GM20000 (cell line): ENCODE measurements at regions not wholly inside any gene's neighbourhood (a gene's known extent, or its start where the extent isn't known, plus 50 kb on each side); places are given as distances from the start of the nearest gene placed in this dataset.
"Not testable (repeated sequence)": the region's sequence is repeated elsewhere in the genome, so short reads cannot be mapped to it uniquely, and the experiment has no call there.

Experiments used
- DNase-seq: peaks from one replicate; pipeline ENCODE4 v3.0.0; 2012; ENCODE audit warnings: low spot score
- CTCF ChIP-seq: IDR thresholded peaks from 2 replicates; pipeline ENCODE4 v1.5.1; 2012; ENCODE audit warnings: mild to moderate bottlenecking, control low read depth; ENCODE audit errors: extremely low read depth, missing control alignments

DNA sequence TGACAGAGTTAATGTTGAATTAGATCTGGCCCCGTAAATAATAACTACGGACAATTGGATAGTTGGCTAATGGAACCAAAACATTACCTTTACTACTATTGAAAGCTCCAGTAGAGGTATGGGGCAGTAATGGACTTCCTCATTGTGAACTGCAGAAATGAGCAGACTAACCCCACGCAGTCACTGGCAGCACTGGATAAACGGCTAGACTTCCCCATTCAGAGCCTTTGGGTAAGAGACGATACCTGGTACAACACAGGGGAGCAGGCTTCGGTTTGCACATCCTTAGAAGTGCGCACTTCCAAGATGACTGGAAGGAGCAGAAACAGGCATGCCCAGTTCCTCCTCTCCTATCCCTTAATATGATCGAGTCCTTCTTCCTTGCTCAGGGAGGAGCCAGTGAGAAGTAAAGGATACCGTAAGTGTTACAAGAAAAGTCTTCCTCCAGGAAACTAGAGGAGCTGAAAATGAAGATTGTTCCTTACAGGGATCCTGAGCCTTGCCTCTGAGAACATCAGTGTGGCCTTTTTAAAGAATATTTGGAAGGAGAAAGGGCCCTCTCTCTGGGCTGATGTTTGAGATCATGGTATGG is 100.5 kb upstream of the NECTIN3 start:
- no peak for DNase-seq
- TF ChIP-seq CTCF, result no peak

- TF ChIP-seq CTCF, result no peak
- no peak for DNase-seq
These were observed 98.2 kb upstream of the NECTIN3 start for GRCh38 chr3:110973263-110973895.

GRCh38 chr3:110974902-110975301 is 96.7 kb upstream of the NECTIN3 start:
- DNase-seq, result no peak
- TF ChIP-seq CTCF, result no peak

DNA sequence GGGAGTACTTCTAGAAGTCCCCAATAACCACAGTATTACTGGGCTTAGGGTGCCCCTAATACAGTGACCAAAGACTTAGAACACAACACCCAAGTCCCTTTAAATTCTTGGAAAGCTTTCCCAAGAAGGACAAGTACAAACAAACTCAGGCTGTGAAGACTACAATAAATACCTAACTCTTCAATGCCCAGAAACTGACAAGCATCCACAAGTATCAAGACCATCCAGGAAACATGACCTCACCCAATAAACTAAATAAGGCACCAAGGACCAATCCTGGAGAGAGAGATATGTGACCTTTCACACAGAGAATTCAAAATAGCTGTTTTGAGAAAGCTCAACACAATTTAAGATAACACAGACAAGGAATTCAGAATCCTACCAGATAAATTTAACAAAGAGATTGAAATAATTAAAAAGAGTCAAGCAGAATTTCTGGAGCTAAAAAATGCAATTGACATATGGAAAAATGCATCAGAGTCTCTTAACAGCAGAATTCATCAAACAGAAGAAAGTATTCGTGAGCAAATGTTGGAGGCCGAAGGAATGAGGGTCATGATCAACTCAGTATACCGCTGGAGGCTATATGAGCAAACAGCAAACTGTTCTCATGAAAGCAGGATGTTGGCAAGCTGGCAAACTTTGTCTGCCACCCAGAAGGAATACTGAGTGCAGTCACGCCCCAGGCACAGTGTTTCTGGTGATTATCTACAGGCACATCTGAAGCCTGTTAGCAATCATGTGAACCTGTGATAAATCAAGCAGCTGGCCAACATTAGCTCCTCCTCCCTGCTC is 87.0 kb upstream of the NECTIN3 start:
- no peak for DNase-seq
- TF ChIP-seq CTCF, result no peak

DNA sequence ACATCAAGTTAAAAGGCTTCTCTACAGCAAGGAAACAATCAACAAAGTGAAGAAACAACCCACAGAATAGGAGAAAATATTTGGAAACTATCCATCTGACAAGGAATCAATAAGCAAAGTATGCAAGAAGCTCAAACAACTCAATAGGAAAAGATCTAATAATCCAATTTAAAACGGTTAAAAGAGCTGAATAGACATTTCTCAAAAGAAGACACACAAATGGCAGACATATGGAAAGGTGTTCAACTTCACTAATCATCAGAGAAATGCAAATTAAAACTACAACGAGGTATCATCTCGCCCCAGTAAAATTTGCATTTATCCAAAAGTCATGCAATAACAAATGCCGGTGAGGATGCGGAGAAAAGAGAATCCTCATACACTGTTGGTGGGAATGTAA is 82.2 kb upstream of the NECTIN3 start:
- no peak for TF ChIP-seq CTCF
- no peak for DNase-seq

- DNase-seq, result no peak
- TF ChIP-seq CTCF, result no peak
These were observed 76.0 kb upstream of the NECTIN3 start for GRCh38 chr3:110995461-110996231.

DNA sequence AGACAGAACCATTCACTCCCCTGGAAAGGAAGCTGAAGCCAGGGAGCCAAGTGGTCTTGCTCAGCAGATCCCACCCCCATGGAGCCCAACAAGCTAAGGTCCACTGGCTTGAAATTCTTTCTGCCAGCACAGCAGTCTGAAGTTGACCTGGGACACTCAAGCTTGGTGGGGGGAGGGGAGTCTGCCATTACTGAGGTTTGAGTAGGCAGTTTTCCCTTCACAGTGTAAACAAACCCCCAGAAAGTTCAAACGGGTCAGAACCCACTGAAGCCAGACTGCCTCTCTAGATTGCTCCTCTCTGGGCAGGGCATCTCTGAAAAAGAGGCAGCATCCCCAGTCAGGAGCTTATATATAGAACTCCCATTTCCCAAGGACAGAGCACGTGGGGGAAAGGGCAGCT is 72.8 kb upstream of the NECTIN3 start:
- DNase-seq, result not testable (repeated sequence)

DNA sequence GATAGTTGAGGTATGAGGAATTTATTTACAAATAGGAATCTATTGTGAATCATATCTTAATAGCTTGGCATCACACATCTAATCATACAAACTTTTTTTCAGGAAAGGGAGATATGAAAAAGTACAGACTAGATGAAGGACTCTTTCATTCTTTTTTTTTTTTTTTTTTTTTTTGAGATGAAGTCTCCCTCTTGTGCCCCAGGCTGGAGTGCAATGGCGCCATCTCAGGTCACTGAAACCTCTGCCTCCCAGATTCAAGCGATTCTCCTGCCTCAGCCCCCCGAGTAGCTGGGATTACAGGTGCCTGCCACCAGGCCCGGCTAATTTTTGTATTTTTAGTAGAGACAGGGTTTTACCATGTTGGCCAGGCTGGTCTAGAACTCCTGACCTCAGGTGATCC is 65.1 kb upstream of the NECTIN3 start:
- not testable (repeated sequence) for DNase-seq
